HG02938 (cell line): ENCODE measurements at regions not wholly inside any gene's neighbourhood (a gene's known extent, or its start where the extent isn't known, plus 50 kb on each side); places are given as distances from the start of the nearest gene placed in this dataset.
"Not testable (repeated sequence)": the region's sequence is repeated elsewhere in the genome, so short reads cannot be mapped to it uniquely, and the experiment has no call there.

Experiments used
- ATAC-seq: cut with Tn5 transposase; IDR thresholded peaks from one replicate; pipeline ENCODE4 v1.9.1; 2021; ENCODE audit warnings: mild to moderate bottlenecking, moderate library complexity; ENCODE audit not compliant: unreplicated experiment

GRCh38 chr15:93341164-93341563 lies 252.2 kb upstream of the RGMA start:
- no peak for ATAC-seq

- no peak for ATAC-seq
Observed at GRCh38 chr15:93340406-93340805, 251.4 kb upstream of the RGMA start.

DNA sequence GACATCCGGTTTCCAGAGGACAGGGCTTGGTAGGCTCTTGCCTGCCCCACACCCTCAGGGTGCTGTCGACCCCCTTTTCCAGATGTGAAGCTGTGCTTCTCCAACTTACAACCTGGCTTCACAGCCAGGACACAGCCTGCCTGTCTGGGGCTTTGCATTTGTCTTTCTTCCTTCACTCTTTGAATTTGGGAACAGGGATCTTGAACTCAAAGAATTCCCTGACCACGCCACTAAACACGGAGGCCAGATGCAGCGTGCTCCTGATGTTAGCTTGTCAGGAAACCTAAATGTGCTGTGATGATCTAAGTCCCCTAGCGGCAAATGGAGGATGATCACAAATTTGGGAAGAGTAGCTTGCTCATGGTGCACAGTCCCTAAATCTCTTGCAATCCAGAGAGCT lies 244.8 kb upstream of the RGMA start:
- ATAC-seq = no peak

GRCh38 chr15:93333126-93333525 lies 244.1 kb upstream of the RGMA start:
- ATAC-seq = not testable (repeated sequence)

- ATAC-seq = no peak
Observed at GRCh38 chr15:93332168-93332553, 243.2 kb upstream of the RGMA start.

DNA sequence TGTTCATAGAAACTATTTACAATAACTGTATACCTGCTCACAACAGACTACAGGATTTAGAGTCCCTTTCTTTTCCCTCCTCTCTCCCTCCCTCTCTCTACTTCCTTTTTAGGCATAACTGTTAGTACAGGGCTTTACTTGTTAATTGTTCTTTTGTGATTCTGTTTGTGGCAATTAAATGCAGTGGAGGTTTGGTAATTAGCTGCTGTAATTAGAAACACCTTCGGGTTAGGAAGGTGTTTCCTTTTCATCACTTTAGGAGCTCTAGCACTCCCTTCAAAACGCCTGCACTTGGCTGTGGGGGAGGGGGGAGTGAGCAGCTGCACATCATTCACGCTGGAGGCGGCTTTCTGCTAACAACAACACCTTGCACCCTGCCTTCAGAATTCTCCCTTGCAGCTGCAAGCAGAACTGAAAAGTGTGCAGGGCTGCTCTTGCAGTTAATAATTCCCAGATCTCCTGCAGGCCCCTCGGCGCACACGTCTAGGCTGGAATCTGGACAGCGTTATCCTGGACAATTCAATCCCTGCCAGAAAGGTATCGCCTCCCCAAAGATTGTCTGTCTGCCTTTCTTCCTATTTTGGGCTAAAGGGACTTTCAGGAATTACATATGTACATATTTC lies 242.6 kb upstream of the RGMA start:
- no peak for ATAC-seq

DNA sequence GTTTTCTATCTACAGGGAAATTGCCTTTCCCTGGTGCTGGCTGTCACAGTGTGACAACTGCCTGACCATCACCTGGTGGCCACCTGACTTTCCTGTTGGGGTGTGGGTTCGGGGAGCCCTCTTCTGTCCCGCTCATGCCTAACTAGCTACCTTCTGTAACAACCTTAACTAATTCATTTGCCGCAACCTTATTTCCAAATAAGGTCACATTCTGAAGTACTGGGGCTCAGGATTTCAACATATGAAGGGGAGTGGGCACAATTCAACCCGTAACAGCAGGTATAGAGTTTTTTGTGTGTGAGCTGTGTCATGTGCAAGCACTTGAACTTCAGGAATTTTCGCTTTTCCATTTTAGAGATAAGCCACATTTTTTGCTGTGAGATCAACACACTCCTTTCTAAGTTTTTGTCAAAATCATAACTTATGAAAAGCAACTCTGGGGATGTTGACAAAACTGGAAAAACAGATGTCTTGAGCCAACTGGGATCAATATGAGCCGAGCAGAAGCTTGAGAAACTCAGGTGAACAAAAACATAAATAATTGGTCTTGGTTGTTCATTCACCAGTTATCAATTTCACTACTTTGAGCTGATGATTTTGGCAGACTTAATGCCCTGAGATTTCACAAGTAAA lies 242.0 kb upstream of the RGMA start:
- ATAC-seq = no peak

DNA sequence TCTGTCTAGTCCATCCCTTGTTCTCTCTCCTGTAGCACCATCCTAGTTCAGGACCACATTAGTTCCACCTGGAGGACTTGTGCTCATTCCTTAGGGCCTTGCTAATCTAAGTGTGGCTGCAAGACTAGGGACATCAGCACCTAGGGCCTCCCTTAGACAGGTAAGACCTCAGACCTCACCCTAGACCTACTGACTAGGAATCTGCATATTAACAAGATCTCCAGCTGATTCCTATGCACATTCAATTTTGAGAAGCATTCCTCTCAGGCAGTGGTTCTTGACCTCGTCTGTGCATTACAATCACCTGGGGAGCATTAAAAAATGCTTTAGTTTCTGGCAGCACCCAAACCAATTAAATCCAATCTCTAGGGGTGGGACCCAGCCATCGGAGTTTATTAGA lies 238.4 kb upstream of the RGMA start:
- no peak for ATAC-seq

DNA sequence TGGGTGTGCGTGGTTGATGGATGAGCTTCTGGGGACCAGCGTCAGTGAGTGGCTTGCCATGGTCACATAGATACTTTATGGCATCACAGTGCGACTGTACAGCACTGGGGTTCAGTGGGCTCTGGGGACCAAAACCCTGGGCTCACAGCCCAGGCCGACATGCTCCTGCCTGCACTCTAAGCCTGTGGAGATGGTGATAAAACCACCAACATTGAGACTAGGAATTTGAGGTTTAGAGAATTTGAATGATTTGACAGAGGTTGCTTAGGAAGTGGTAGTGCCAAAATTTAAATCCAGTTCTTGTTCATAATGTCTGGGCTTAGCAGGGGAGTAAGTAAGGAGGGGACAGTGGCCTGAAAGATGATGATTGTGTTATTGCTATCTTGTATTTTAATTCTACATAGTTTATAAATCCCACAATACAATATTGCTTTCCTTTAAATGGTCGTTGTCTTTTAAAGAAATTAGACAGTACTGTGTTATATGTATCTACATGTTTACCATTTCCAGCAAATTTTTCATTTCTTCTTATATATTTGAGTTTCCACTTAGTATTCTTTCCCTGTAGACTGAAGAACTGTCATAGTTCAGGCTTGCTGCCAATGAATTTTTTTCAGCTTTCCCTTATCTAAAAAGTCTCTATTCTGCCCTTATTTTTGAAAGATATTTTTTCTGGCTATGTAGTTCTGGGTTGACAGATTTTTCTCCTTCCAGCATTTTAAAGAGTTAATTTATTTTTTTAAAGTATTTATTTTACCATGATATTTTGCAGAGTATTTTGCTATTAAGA lies 235.4 kb upstream of the RGMA start:
- no peak for ATAC-seq

- no peak for ATAC-seq
Observed at GRCh38 chr15:93321881-93322282, 232.9 kb upstream of the RGMA start.

DNA sequence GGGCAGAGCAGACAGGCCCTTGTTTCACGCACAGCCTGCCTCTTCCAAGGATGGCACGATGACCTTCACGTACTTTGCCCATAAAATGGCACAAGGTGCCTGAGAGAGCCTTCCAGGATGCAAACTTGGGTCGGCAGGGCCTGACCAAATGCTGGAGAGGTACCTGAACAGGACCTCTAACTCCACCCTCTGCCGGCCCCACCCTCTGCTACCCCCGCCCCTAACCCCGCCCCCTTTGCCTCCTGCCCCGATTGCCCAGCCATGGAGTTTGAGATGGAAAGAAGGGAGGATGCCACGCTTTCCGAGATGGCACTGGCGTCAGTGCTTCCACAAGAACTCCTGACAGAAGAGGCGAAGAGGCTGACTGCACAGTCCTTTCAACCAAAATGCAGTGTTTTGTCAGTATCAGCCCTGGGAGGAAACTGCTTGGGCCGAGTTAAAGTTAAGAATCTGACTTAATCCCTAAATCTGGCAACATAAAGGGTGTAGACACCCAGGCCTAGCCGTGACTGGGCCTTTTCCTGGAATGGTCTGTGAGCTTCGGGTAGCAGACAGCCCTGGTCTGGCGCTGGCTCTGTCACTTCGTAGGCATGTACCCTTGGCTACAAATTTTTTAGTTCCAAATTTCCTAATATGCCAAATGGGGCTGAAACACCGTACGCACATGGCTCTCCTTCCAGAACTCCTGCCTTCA lies 230.3 kb upstream of the RGMA start:
- no peak for ATAC-seq

GRCh38 chr15:93317772-93318171 lies 228.8 kb upstream of the RGMA start:
- ATAC-seq = no peak

- no peak for ATAC-seq
Observed at GRCh38 chr15:93314245-93314644, 225.2 kb upstream of the RGMA start.

- ATAC-seq = no peak
Observed at GRCh38 chr15:93312891-93313486, 224.0 kb upstream of the RGMA start.

DNA sequence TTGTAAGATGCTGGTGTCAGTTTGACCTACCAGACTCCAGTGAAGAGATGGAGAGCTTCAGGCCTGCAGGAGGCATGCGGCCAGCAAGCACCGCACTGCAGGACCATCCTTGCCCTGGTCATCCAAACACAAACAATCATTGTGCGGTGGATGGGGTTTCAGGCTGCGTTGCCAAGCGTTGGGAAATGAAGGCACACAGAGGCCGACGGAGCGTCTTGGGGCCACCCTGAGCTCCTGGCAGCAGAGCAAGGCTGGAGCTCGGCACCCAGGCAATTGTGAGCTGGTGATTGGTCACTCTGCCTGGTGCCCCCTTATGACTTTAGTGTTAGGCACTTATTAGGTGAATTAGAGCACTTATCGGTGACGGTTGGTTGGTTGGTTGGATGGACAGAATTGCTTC lies 222.6 kb upstream of the RGMA start:
- no peak for ATAC-seq

DNA sequence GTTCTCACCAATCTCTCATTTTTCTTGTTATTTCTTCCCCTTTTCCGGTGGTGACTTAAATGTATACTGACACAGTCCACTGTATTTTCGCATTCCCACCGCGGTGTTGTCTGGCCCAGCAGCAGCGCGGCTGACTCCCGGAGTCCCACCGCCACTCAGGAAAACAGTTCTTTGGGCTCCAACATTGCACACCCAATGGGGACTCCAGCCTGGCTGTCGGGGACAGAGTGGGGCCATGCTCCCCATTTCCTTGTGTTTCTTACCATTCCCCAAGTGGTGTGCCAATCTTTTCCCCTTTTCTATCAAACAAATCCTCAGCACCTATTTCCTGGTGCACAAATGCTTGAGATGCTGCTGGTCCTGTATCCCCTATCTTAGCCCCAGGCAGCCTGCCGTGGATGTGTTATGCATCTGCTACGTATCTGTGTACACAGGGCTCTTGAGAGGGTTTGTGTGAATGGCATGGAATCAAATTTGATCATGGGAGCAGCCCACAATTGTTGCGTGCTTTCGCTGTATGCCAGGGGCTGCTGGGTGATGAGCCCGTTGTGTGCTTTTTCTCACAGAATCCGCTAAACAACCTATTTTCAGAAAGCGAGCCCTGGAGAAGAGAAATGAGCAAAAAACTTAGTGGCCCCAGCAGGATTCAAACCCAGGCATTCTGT lies 219.1 kb upstream of the RGMA start:
- no peak for ATAC-seq

- ATAC-seq = no peak
Observed at GRCh38 chr15:93307513-93307912, 218.5 kb upstream of the RGMA start.

DNA sequence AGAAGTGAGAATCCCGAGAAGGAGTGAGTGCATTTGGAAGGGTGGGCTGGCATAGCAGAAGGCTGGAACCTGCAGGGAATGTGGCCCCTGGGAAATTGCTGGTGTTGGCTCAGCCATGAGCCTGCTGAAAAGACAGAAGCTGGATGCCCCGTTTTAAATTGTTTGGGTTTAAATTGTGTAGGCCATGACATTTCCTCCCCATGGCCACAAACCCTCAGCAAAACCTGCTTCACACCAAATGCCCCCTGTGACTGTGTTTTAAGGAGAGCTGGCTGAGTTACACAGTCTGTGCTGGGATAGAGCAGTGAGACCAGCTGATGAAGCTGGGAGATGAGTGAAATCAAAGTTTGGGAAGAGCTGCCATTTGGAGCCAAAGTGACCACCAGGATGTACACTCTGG lies 216.3 kb upstream of the RGMA start:
- no peak for ATAC-seq

- ATAC-seq = no peak
Observed at GRCh38 chr15:93302080-93302765, 213.2 kb upstream of the RGMA start.

GRCh38 chr15:93300796-93301195 lies 211.8 kb upstream of the RGMA start:
- ATAC-seq = no peak
